ENCODE measurements at regions not wholly inside any gene's neighbourhood (a gene's known extent, or its start where the extent isn't known, plus 50 kb on each side); places are given as distances from the start of the nearest gene placed in this dataset.
A peak's percentile ranks its signal among the peaks of the same experiment; 100 is the strongest.

DNA sequence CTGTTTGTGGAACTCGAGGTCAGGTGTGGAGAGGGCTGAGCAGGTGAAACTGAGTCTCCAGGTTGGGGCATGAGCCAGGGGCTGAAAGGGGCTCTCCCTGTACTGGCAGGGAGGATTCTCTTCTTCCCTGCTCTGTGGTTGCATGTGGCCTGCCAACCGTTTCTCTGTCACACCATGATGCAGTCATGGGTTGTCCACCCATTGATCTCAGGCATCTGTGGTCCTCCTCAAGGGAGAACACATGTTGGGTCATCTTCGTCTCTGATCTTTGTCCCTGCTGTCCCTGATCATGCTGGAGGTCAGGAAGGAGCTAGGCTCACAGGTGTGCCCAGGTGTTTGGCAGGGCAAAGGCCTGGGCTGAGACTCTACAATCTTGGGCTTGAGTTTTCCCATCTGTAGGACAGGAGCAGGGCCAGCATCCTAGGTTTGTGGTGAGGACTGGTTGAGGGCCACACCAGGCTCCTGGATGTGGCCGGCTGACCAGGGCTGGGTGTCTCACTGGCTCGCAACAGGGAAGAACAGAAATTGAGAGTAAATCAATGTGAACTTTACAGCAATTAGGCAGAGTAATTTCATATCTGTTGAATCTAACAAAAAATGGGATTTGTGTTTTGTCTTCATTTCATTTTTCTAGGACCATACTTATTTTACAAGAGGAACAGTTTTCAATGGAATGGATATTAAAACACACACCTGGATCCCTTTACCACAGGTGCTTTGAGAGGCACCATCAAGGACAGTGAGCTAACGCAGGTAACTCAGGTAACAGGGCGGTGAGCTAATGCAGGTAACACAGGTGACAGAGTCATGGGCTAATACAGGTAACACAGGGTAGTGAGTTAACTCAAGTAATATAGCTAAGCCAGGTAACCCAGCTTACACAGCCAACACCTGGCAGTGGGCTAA, 58.5 kb upstream of the IGFBP3 start:
- Histone ChIP-seq H3K27me3 (no peaks in the 10 kb centered on the region), H3K9me3 (no peaks in the 10 kb centered on the region), H3K27ac (peak overlapping the region in 1 of 3 donors; percentile 64), H3K4me1 (peaks cover 13 to 30% of the 10 kb centered on the region in 2 donors), H3K36me3 (no peaks in the 10 kb centered on the region), H3K4me3 (replicated peaks in 1 of 3) (no peak overlapping the region)
- WGBS, 2 donors, result 87 to 97% methylated on average over 7 of the region's 7 CpGs
- intact Hi-C loops (cut with DNase I), result no loop called here
- TF ChIP-seq POLR2A (IDR thresholded peaks at IDR 0.05), result no peak
- TF ChIP-seq, protein P1, sequence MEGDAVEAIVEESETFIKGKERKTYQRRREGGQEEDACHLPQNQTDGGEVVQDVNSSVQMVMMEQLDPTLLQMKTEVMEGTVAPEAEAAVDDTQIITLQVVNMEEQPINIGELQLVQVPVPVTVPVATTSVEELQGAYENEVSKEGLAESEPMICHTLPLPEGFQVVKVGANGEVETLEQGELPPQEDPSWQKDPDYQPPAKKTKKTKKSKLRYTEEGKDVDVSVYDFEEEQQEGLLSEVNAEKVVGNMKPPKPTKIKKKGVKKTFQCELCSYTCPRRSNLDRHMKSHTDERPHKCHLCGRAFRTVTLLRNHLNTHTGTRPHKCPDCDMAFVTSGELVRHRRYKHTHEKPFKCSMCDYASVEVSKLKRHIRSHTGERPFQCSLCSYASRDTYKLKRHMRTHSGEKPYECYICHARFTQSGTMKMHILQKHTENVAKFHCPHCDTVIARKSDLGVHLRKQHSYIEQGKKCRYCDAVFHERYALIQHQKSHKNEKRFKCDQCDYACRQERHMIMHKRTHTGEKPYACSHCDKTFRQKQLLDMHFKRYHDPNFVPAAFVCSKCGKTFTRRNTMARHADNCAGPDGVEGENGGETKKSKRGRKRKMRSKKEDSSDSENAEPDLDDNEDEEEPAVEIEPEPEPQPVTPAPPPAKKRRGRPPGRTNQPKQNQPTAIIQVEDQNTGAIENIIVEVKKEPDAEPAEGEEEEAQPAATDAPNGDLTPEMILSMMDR (IDR thresholded peaks at IDR 0.05), result no peak
- DNase-seq, result no peak

DNA sequence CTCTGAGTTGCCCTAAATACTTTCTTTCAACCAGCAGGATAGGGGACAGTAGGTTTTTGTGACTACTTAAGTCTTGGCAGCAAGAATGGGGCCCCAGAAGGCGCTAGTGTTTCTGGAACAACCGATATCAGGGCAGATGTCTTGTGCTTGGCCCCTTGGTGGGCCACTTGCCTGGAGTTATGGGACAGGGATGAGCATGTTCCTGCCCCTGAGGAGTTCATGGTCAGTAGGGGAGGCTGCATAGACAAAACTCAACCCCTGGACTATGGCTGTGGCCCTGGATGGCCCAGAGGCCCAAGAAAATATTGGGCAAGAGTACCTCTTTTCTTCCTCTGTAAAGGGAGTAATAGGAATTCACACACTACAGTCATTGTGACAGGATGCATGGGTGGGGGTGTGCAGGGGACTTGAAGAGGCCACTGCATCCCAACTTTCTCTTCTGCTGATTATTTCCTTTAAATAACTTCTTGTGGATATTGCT, 57.7 kb upstream of the IGFBP3 start:
- Histone ChIP-seq H3K27me3 (no peaks in the 10 kb centered on the region), H3K36me3 (no peaks in the 10 kb centered on the region), H3K27ac (peak overlapping the region; percentile 7 to 69 (median 64)), H3K4me3 (replicated peaks in 1 of 3) (no peak overlapping the region), H3K9me3 (no peaks in the 10 kb centered on the region), H3K4me1 (peaks cover 13 to 34% of the 10 kb centered on the region in 2 donors)
- peak; percentile 15 to 19 for DNase-seq
- 55 to 65% methylated on average over 2 of the region's 2 CpGs for WGBS, 2 donors
- intact Hi-C loops (cut with DNase I), result no loop called here
- TF ChIP-seq, protein P1 (IDR thresholded peaks at IDR 0.05), result no peak
- no peak for TF ChIP-seq POLR2A (IDR thresholded peaks at IDR 0.05)

DNA sequence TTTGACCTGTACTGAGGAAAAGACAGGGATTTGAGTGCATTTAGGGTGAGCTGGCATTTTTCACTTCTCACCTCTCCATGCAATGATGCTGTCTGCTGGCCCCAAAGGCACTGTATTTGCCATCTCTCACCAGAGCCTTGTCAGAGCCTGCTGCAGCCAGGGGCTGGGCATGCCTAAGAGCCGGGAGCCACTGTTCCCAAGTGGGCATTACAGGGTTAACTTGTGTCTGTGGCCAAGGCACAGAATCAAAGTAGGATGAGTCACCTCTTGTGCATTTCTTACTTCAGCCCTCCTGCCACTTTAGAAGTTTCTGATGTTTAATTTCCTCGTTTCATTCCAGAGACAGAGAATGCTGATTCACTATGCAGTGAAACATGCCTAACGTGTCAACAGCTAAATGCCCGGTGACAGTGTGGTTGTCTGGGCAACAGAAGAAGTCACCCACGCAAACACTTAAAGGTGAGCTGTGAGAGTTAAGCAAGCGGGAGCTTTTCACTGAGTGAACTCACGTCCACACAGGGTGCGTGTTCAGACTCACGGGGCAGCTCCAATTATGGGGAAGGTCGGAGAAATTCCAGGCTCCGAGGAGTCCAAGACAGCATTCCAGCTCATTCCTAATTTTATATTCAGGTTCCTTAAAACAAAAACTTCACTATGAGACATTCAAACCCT, 57.1 kb upstream of the IGFBP3 start:
- TF ChIP-seq, protein P1 (IDR thresholded peaks at IDR 0.05), result no peak
- TF ChIP-seq POLR2A (IDR thresholded peaks at IDR 0.05), result no peak
- Histone ChIP-seq H3K27ac (peak overlapping the region; percentile 7 to 69 (median 64)), H3K4me1 (peaks cover 13 to 34% of the 10 kb centered on the region in 2 donors), H3K9me3 (no peaks in the 10 kb centered on the region), H3K4me3 (replicated peaks in 1 of 3) (no peak overlapping the region), H3K36me3 (no peaks in the 10 kb centered on the region), H3K27me3 (no peaks in the 10 kb centered on the region)
- peak; percentile 77 to 81 for DNase-seq
- 12 to 17% methylated on average over 11 of the region's 11 CpGs for WGBS, 2 donors
- intact Hi-C loops (cut with DNase I), result no loop called here

DNA sequence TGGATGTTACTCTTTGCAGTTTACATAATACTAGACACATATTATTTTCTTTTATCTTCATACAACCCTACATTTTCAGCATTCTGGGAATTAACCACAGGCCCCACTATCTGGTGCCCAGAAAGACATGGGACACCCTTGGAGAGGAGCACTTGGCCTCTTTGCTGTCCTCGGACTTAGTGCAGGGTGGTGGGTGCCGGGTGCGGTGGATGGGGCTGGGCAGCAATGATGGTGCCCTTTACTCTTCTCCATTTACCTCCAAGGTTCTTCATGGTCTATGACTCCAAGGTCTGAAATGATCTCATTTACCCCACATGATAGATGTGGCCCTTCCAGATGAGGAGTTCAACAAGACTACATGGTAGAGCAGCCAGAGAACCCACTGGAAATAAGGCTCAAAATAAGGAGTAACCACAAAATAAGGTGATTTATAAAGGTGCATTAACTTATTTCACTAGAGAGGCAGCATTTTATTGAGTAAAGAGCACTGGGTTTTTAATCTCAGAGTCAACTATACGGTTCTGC, 56.2 kb upstream of the IGFBP3 start:
- no peak overlapping the region for H3K4me3 ChIP-seq (replicated peaks in 1 of 3)
- peak overlapping the region in 2 of 3 donors; percentile 64 to 69 for H3K27ac ChIP-seq
- H3K9me3 ChIP-seq, result no peaks in the 10 kb centered on the region
- DNase-seq, result no peak
- H3K36me3 ChIP-seq, result no peaks in the 10 kb centered on the region
- no peaks in the 10 kb centered on the region for H3K27me3 ChIP-seq
- 93 to 98% methylated on average over 4 of the region's 4 CpGs for whole genome bisulfite sequencing, 2 donors
- peaks cover 13 to 34% of the 10 kb centered on the region in 2 donors for H3K4me1 ChIP-seq
- intact Hi-C loops (cut with DNase I), result no loop called here
- TF ChIP-seq, protein P1 (IDR thresholded peaks at IDR 0.05), result no peak
- TF ChIP-seq POLR2A (IDR thresholded peaks at IDR 0.05), result no peak

Data from thyroid gland (tissue), 4 donors.